Endothelial cell of umbilical vein (primary cell): ENCODE measurements at regions not wholly inside any gene's neighbourhood (a gene's known extent, or its start where the extent isn't known, plus 50 kb on each side); places are given as distances from the start of the nearest gene placed in this dataset.

ENCODE experiments used
- BruUV-seq: library from RNA; stranded (reverse); fragments of 400-500 nt; replicated peaks from 2 replicates; lab custom pipeline; 2021; lab: Mats Ljungman, UMichigan
- CTCF ChIA-PET: fragments of 300-600, 350-600 bp; sonication (Branson Sonifier 250); formaldehyde crosslinking; loops from one replicate; lab custom pipeline; 2021; ENCODE audit warnings: antibody characterized with exemption, inconsistent platforms; lab: Charles Lee
- POLR2A ChIA-PET: fragments of 300-600, 350-600 bp; sonication (Branson Sonifier 250); formaldehyde crosslinking; loops from one replicate; lab custom pipeline; 2021; ENCODE audit warnings: antibody characterized with exemption, inconsistent platforms; lab: Charles Lee
- DNase-seq: peaks from one replicate; pipeline ENCODE4 v3.0.0-alpha.2; 2011; ENCODE audit warnings: low read depth, low spot score
- FAIRE-seq: peaks from 2 replicates; lab custom pipeline; 2011; peaks lifted over from hg19 to GRCh38; lab: Jason Lieb, UNC
- H2AFZ ChIP-seq: 2 replicates; pipeline ENCODE4 v1.6.0; 2012; ENCODE audit warnings: low read depth, low read length, control low read depth, inconsistent platforms
- H3K27ac ChIP-seq: 2 replicates; pipeline ENCODE4 v1.5.1; 2011; ENCODE audit warnings: low read depth, mild to moderate bottlenecking, control low read depth, low read length, moderate library complexity; ENCODE audit not compliant: insufficient read depth
- H3K27me3 ChIP-seq, 2 experiments: 2 replicates each; pipeline versions ENCODE4 v1.6.0 to v1.6.1; 2011; ENCODE audit warnings: low read length in 2 of 2, mixed read lengths in 1 of 2; ENCODE audit not compliant: control insufficient read depth in 2 of 2, insufficient read depth in 2 of 2
- H3K36me3 ChIP-seq, 2 experiments: 2 replicates in 1 of 2; 3 replicates in 1 of 2; pipeline ENCODE4 v1.5.1; 2011; ENCODE audit warnings: low read length in 2 of 2, mild to moderate bottlenecking in 1 of 2, moderate library complexity in 1 of 2; ENCODE audit not compliant: control insufficient read depth in 2 of 2, insufficient read depth in 2 of 2; ENCODE audit errors: extremely low read depth in 1 of 2
- H3K4me1 ChIP-seq: 3 replicates; pipeline ENCODE4 v1.5.1; 2011; ENCODE audit warnings: mild to moderate bottlenecking, low read length; ENCODE audit not compliant: control insufficient read depth, insufficient read depth; ENCODE audit errors: extremely low read depth
- H3K4me2 ChIP-seq: 2 replicates; pipeline ENCODE4 v1.6.1; 2011; ENCODE audit warnings: low read length, control low read depth, mixed read lengths; ENCODE audit not compliant: insufficient read depth
- H3K4me3 ChIP-seq, 3 experiments: fragments of 200-600 bp in 1 of 3; sonication (generic), shearing (Covaris generic) in 1 of 3; replicated peaks in 1 of 3; 2 replicates each; pipeline ENCODE4 v1.5.1; 2011 to 2016; ENCODE audit warnings: control low read depth in 3 of 3, low read length in 3 of 3, mild to moderate bottlenecking in 2 of 3, inconsistent platforms in 1 of 3, low read depth in 1 of 3, moderate library complexity in 1 of 3; ENCODE audit not compliant: insufficient read depth in 1 of 3
- H3K79me2 ChIP-seq: 2 replicates; pipeline ENCODE4 v1.6.0; 2012; ENCODE audit warnings: low read length, inconsistent platforms; ENCODE audit not compliant: control insufficient read depth, insufficient read depth
- H3K9ac ChIP-seq: replicated peaks from 2 replicates; pipeline ENCODE3; 2011; ENCODE audit warnings: low read length, control low read depth; ENCODE audit not compliant: insufficient read depth; ENCODE audit errors: extremely low read depth
- H3K9me1 ChIP-seq: replicated peaks from 3 replicates; pipeline ENCODE4 v1.6.0; 2011; ENCODE audit warnings: mild to moderate bottlenecking, low read length; ENCODE audit not compliant: control insufficient read depth, insufficient read depth; ENCODE audit errors: extremely low read depth
- H3K9me3 ChIP-seq: replicated peaks from 2 replicates; pipeline ENCODE4 v1.5.1; 2012; ENCODE audit warnings: low read length, inconsistent platforms; ENCODE audit not compliant: control insufficient read depth, insufficient read depth
- H4K20me1 ChIP-seq: replicated peaks from 2 replicates; pipeline ENCODE3; 2011; ENCODE audit warnings: mild to moderate bottlenecking, low read length; ENCODE audit not compliant: control insufficient read depth, insufficient read depth; ENCODE audit errors: extremely low read depth
- EZH2 ChIP-seq: IDR thresholded peaks from 2 replicates; pipeline ENCODE4 v1.6.1; 2012; ENCODE audit warnings: borderline replicate concordance, low read depth, mild to moderate bottlenecking, moderate library complexity, low read length, inconsistent platforms; ENCODE audit not compliant: severe bottlenecking
- FOS ChIP-seq: IDR thresholded peaks from 2 replicates; pipeline ENCODE4 v1.6.1; 2011; ENCODE audit warnings: mild to moderate bottlenecking, low read length, moderate library complexity, borderline replicate concordance; ENCODE audit not compliant: insufficient read depth
- GATA2 ChIP-seq: IDR thresholded peaks from 2 replicates; pipeline ENCODE4 v1.7.0; 2011; ENCODE audit warnings: low read depth, mild to moderate bottlenecking, moderate library complexity, mixed read lengths, low read length; ENCODE audit not compliant: insufficient read length, insufficient read depth
- JUN ChIP-seq: IDR thresholded peaks from 2 replicates; pipeline ENCODE4 v1.6.1; 2011; ENCODE audit warnings: borderline replicate concordance, low read depth; ENCODE audit not compliant: insufficient read length, insufficient read depth
- MYC ChIP-seq: IDR thresholded peaks from one replicate; pipeline ENCODE4 v1.6.1; 2011; ENCODE audit warnings: mild to moderate bottlenecking, low read depth, low read length
- POLR2A ChIP-seq: IDR thresholded peaks from 2 replicates; pipeline ENCODE4 v1.6.1; 2012; ENCODE audit warnings: low read depth, mild to moderate bottlenecking, control low read depth, low read length
- POLR2AphosphoS5 ChIP-seq: IDR thresholded peaks from 2 replicates; pipeline ENCODE4 v1.6.1; 2012; ENCODE audit warnings: low read depth, mild to moderate bottlenecking, control low read depth, low read length, moderate library complexity; ENCODE audit not compliant: insufficient read depth
- dilution Hi-C: fragments of 300-500 bp; cut with MboI; formaldehyde crosslinking; loops from one replicate; pipeline ENCODE4 v1.15.0; 2019; ENCODE audit warnings: low sequenced_read_pairs; ENCODE audit not compliant: extremely low pct_ligation_motif_present
- intact Hi-C: fragments of 100-400 bp; cut with micrococcal nuclease; formaldehyde crosslinking; loops from one replicate; pipeline ENCODE4 v1.10.0; 2022
- TF ChIP-seq, protein P1 (sequence below), 2 donors: IDR thresholded peaks; 1 replicate in 1 of 2; 2 replicates in 1 of 2; pipeline ENCODE4 v1.5.1; 2011; ENCODE audit warnings: low read length in 2 of 2, mild to moderate bottlenecking in 2 of 2, moderate library complexity in 2 of 2, control low read depth in 1 of 2, inconsistent platforms in 1 of 2, low read depth in 1 of 2; ENCODE audit not compliant: insufficient read depth in 1 of 2; ENCODE audit errors: extremely low read depth in 1 of 2
- TF ChIP-seq, protein P2 (sequence below): IDR thresholded peaks from 2 replicates; pipeline ENCODE4 v1.6.1; 2011; ENCODE audit not compliant: insufficient read depth, insufficient read length

DNA sequence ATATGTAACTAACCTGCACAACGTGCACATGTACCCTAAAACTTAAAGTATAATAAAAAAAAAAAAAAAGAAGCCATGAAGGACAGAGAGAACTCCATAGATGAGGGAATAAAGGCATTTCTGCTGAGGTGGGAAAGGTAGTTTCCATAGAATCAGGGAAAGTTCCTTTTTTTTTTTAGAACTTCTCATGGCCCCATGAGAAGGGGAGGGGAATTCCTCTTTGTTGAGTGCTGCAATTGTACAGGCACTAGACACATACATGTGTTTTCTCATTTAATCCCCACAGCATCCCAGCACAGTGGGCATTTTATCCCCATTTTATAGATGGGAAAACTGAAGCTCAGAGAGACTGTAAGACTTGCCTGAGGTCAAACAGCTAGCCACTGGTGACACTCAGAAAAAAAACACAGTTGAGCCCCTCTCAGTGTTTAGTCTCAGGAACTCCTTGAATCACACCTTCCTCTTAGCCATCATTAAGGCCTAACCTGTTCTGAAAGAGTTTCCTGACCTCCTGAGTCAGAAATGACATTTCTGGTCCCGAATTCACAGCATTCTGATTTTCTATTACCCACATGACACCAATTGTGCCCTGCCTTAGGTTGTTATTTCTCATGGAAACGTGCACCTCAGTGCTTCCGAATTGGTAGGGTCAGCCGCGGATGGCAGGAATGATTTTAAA, 189.3 kb upstream of the G2E3 start:
- intact Hi-C loops = no loop called here
- no TSS peak for BruUV-seq

DNA sequence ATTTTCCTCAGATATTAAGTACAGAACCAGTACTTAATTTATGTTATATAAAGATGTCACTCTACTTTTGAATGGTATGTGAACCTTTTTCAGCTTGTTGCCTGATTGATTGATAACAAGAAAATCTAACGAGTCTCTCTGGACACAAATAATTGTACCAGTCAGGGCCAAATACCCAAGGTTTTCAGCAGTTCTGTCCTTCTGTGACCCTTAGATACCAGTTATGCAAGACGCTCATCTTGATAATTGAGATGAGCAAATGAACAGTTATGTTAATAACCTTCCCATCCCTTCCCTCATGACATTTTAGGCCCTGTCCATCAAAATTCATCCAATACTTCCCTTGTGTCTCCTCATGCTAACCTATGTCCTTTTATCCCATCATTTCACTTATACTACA, 185.9 kb upstream of the G2E3 start:
- H3K9me1 ChIP-seq = no peaks in the 10 kb centered on the region
- H3K4me3 ChIP-seq = no peak overlapping the region
- FAIRE-seq (no peak), DNase-seq (no peak)
- no peaks in the 10 kb centered on the region for H3K36me3 ChIP-seq
- H3K4me2 ChIP-seq = no peak overlapping the region
- H3K27ac ChIP-seq = no peak overlapping the region
- no peak overlapping the region for H2AFZ ChIP-seq
- intact Hi-C loops (no loop called here), dilution Hi-C loops (no loop called here)
- no TSS peak for BruUV-seq
- no peak overlapping the region for H3K9ac ChIP-seq
- H3K79me2 ChIP-seq = no peaks in the 10 kb centered on the region
- H3K4me1 ChIP-seq = no peaks in the 10 kb centered on the region
- ChIA-PET CTCF (interaction anchor here (1.9 to 3.5 kb wide), 2 partner anchors 11 to 238 kb away, joined by 4 to 32 read pairs; no protein-coding TSS in a partner anchor), POLR2A (no interaction called here)
- no peaks in the 10 kb centered on the region for H3K27me3 ChIP-seq
- no peaks in the 10 kb centered on the region for H4K20me1 ChIP-seq
- no peaks in the 10 kb centered on the region for H3K9me3 ChIP-seq
- TF ChIP-seq EZH2 (no peak), POLR2AphosphoS5 (no peak), JUN (no peak), POLR2A (no peak), MYC (no peak), GATA2 (no peak), FOS (no peak)
- TF ChIP-seq, protein P1, sequence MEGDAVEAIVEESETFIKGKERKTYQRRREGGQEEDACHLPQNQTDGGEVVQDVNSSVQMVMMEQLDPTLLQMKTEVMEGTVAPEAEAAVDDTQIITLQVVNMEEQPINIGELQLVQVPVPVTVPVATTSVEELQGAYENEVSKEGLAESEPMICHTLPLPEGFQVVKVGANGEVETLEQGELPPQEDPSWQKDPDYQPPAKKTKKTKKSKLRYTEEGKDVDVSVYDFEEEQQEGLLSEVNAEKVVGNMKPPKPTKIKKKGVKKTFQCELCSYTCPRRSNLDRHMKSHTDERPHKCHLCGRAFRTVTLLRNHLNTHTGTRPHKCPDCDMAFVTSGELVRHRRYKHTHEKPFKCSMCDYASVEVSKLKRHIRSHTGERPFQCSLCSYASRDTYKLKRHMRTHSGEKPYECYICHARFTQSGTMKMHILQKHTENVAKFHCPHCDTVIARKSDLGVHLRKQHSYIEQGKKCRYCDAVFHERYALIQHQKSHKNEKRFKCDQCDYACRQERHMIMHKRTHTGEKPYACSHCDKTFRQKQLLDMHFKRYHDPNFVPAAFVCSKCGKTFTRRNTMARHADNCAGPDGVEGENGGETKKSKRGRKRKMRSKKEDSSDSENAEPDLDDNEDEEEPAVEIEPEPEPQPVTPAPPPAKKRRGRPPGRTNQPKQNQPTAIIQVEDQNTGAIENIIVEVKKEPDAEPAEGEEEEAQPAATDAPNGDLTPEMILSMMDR (IDR thresholded peaks at IDR 0.05; ENCODE audit: extremely low read depth in 1 of 2, insufficient read depth in 1 of 2, low read depth in 1 of 2, low read length in 2 of 2) = no peak
- TF ChIP-seq, protein P2, sequence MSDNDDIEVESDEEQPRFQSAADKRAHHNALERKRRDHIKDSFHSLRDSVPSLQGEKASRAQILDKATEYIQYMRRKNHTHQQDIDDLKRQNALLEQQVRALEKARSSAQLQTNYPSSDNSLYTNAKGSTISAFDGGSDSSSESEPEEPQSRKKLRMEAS = no peak

More for the DNA sequence above, 189.3 kb upstream of the G2E3 start:
- Histone ChIP-seq H3K36me3 (no peaks in the 10 kb centered on the region), H3K9me1 (no peaks in the 10 kb centered on the region), H3K27me3 (no peaks in the 10 kb centered on the region), H3K27ac (no peak overlapping the region), H3K79me2 (no peaks in the 10 kb centered on the region), H3K4me1 (no peaks in the 10 kb centered on the region), H3K4me3 (no peak overlapping the region), H4K20me1 (no peaks in the 10 kb centered on the region), H3K9ac (no peak overlapping the region), H3K9me3 (no peaks in the 10 kb centered on the region), H3K4me2 (no peak overlapping the region), H2AFZ (no peak overlapping the region)
- TF ChIP-seq EZH2 (no peak), FOS (no peak)
- TF ChIP-seq, protein P1 (IDR thresholded peaks at IDR 0.05; ENCODE audit: extremely low read depth in 1 of 2, insufficient read depth in 1 of 2, low read depth in 1 of 2, low read length in 2 of 2) = no peak
- ChIA-PET CTCF (interaction anchor here (1.1 kb wide), 1 partner anchor 152 kb away, joined by 3 read pairs; no protein-coding TSS in a partner anchor), POLR2A (no interaction called here)
- DNase-seq (no peak), FAIRE-seq (no peak)
- dilution Hi-C loops = no loop called here
